ENCODE measurements at regions not wholly inside any gene's neighbourhood (a gene's known extent, or its start where the extent isn't known, plus 50 kb on each side); places are given as distances from the start of the nearest gene placed in this dataset.

DNA sequence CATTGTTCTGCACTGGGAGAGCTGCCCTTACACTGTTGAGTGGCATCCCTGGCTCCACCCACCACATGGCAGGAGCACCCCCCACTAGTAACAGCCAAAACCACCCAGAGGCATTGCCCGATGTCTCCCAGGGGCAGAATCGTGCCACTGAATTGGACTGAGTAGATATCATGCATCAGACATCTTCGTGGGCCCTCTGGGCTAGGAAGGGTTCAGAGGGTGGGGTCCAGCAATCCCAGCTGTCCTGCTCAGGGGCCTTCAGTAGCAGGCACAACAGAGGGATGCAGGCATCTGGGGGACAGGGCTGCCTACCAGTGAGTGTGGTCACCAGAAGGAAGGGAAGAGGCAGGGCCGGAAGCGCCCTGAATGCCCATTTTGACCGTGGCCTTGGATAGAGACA, 119.7 kb upstream of the PPP2R2D start:
- intact Hi-C loops (cut with DNase I; ENCODE audit: low total_unique reads), result no loop called here
- peaks cover 0 to 10% of the 10 kb centered on the region in 2 donors for H3K27me3 ChIP-seq
- no peaks in the 10 kb centered on the region for H3K36me3 ChIP-seq
- peaks cover 27 to 38% of the 10 kb centered on the region in 2 donors for H3K9me3 ChIP-seq
- no peaks in the 10 kb centered on the region for H3K4me1 ChIP-seq
- H3K4me3 ChIP-seq, result no peak overlapping the region
- no peak for DNase-seq (ENCODE audit: low spot score in 2 of 2)
- TF ChIP-seq POLR2AphosphoS5 (IDR thresholded peaks at IDR 0.05), result no peak
- TF ChIP-seq, protein P1, sequence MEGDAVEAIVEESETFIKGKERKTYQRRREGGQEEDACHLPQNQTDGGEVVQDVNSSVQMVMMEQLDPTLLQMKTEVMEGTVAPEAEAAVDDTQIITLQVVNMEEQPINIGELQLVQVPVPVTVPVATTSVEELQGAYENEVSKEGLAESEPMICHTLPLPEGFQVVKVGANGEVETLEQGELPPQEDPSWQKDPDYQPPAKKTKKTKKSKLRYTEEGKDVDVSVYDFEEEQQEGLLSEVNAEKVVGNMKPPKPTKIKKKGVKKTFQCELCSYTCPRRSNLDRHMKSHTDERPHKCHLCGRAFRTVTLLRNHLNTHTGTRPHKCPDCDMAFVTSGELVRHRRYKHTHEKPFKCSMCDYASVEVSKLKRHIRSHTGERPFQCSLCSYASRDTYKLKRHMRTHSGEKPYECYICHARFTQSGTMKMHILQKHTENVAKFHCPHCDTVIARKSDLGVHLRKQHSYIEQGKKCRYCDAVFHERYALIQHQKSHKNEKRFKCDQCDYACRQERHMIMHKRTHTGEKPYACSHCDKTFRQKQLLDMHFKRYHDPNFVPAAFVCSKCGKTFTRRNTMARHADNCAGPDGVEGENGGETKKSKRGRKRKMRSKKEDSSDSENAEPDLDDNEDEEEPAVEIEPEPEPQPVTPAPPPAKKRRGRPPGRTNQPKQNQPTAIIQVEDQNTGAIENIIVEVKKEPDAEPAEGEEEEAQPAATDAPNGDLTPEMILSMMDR (IDR thresholded peaks at IDR 0.05), result no peak
- TF ChIP-seq POLR2A (IDR thresholded peaks at IDR 0.05), result no peak
- no peak overlapping the region for H3K27ac ChIP-seq

DNA sequence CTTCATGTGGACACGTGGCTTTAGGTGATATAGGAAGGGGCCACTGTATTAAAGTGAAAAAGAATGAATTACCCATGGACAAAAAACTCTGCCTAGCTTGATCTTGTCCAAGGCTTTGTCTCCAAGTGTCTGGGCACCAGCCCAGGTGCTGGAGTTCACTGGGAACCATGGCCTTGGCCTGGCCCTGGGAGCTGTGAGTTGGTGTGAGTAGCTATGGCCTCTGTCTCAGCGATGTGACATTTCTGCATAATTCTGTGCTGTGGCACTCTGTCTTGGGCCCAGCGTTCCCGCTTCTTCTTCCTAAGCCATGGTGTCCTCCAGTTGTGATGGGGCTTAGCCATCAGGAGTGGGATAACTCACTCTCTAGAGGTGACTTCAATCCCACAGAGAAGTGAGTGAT, 119.0 kb upstream of the PPP2R2D start:
- H3K4me1 ChIP-seq, result no peaks in the 10 kb centered on the region
- H3K27me3 ChIP-seq, result peaks cover 0 to 10% of the 10 kb centered on the region in 2 donors
- intact Hi-C loops (cut with DNase I; ENCODE audit: low total_unique reads), result no loop called here
- TF ChIP-seq POLR2A (IDR thresholded peaks at IDR 0.05), result no peak
- TF ChIP-seq, protein P1 (IDR thresholded peaks at IDR 0.05), result no peak
- no peak for TF ChIP-seq POLR2AphosphoS5 (IDR thresholded peaks at IDR 0.05)
- H3K27ac ChIP-seq, result no peak overlapping the region
- H3K4me3 ChIP-seq, result no peak overlapping the region
- H3K9me3 ChIP-seq, result peaks cover 22 to 31% of the 10 kb centered on the region in 2 donors
- DNase-seq (ENCODE audit: low spot score in 2 of 2), result no peak
- H3K36me3 ChIP-seq, result no peaks in the 10 kb centered on the region

DNA sequence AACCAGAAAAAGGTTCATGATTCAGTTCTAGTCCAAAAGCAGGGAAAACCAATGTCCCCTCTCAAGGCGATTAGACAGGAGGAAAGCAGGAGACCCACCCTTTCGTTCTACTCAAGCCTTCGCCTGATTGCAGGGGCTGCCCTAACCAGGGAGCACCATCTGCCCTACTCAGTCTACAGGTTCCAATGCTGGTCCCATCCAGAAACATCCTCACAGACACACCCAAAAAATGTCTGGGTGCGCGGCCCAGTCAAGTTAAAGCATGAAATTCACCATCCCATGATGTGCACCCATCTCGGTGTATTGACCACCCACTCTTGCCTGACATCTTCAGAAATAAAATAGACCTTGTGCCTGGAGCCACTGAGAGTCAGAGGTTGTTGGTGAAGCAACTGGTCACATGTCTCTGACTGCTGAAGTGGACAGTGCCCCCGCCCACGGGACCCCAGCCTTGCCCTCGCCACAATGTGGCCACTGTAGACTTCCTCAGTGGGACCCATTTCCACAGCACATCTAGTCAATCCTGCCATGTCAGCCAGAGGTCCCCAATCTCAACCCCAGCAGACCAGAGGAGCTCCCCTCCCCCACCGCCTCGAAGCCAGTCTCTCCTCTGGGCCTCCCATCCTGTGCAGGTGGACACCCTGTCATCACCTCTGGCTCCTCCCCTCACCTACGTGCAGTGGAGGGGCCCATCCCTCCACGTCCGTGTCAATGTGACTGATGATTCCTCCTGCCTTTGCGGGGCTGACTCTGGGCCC, 116.3 kb upstream of the PPP2R2D start:
- TF ChIP-seq, protein P1 (IDR thresholded peaks at IDR 0.05), result no peak
- TF ChIP-seq POLR2AphosphoS5 (IDR thresholded peaks at IDR 0.05) (no peak), POLR2A (IDR thresholded peaks at IDR 0.05) (no peak)
- no peak for DNase-seq (ENCODE audit: low spot score in 2 of 2)
- Histone ChIP-seq H3K27me3 (peaks cover 0 to 16% of the 10 kb centered on the region in 2 donors), H3K4me1 (no peaks in the 10 kb centered on the region), H3K4me3 (no peak overlapping the region), H3K9me3 (peaks cover 0 to 11% of the 10 kb centered on the region in 2 donors), H3K36me3 (no peaks in the 10 kb centered on the region), H3K27ac (no peak overlapping the region)
- intact Hi-C loops (cut with DNase I; ENCODE audit: low total_unique reads), result no loop called here

DNA sequence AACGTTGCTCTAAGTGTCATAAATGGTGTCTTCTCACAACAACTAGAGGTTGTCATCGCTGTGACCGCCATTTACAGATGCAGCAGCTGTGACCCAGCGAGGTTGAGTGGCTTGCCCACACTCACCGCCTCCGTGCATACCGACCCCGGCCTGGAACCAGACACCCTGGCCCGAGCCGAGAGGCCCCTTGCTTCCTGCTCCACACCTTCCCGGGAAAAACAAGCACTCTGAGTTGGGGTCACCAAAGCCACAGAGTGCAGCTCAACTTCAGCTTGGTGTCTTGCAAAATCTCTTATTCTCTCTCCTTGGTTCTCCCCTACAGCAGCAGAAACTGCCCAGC, 115.7 kb upstream of the PPP2R2D start:
- DNase-seq (ENCODE audit: low spot score in 2 of 2), result no peak
- Histone ChIP-seq H3K27ac (no peak overlapping the region), H3K4me1 (no peaks in the 10 kb centered on the region), H3K4me3 (no peak overlapping the region), H3K9me3 (peaks cover 0 to 11% of the 10 kb centered on the region in 2 donors), H3K27me3 (peaks cover 0 to 14% of the 10 kb centered on the region in 2 donors), H3K36me3 (no peaks in the 10 kb centered on the region)
- intact Hi-C loops (cut with DNase I; ENCODE audit: low total_unique reads), result no loop called here
- no peak for TF ChIP-seq POLR2A (IDR thresholded peaks at IDR 0.05)
- TF ChIP-seq, protein P1 (IDR thresholded peaks at IDR 0.05), result no peak
- TF ChIP-seq POLR2AphosphoS5 (IDR thresholded peaks at IDR 0.05), result no peak

DNA sequence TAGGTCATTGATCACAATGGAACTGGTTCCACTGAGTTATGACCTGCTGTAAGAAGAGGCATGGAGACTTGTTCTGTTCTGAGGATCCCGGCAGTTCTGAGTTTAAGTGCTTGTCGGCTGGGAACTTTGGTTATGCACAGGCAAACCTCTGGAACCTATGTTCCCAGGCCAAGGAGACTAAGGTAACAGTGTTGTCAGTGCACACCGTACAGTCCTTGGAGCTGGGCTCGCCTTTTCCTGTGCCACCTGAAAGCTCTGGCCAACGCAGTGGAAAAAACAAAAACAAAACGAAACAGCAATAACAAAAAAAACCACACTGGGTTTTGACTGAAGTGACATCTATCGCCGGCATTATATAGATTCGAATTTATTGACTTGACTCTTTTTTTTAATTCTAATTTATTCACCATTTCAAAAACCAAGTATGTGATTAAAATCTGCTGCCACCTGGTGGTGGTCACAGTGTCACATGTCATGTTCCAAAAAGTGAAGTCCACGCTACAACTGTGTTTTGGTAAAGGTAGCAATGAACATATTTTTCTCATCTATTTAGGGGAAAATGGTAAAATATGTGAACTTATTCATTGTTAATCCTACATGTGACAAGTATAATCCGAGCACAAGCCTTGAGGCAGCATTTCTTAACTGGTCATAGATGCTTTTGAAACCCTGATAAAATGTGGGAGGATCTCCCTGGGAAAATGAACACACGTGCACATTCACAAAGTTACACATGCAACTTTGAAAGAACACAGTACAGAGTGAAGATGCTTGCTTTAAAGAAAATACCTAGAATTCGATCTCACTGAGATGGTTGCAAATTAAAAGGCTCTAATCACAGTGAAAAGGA, 113.8 kb upstream of the PPP2R2D start:
- Histone ChIP-seq H3K4me3 (no peak overlapping the region), H3K4me1 (no peaks in the 10 kb centered on the region), H3K27me3 (peaks cover 0 to 15% of the 10 kb centered on the region in 2 donors), H3K36me3 (no peaks in the 10 kb centered on the region), H3K9me3 (peaks cover 0 to 11% of the 10 kb centered on the region in 2 donors), H3K27ac (no peak overlapping the region)
- TF ChIP-seq, protein P1 (IDR thresholded peaks at IDR 0.05), result peak in 2 of 3 donors; percentile 53 to 65
- no peak for TF ChIP-seq POLR2AphosphoS5 (IDR thresholded peaks at IDR 0.05)
- intact Hi-C loops (cut with DNase I; ENCODE audit: low total_unique reads), result no loop called here
- DNase-seq (ENCODE audit: low spot score in 2 of 2), result peak in 1 of 2 donors; percentile 21
